Head of caudate nucleus (tissue), 42 donors: ENCODE measurements at regions not wholly inside any gene's neighbourhood (a gene's known extent, or its start where the extent isn't known, plus 50 kb on each side); places are given as distances from the start of the nearest gene placed in this dataset.

Experiments used
- DNase-seq, 42 donors: peaks; one replicate each; pipeline versions ENCODE4 v3.0.0 to v3.0.0-alpha.2; 2020 to 2021; ENCODE audit warnings: mixed read lengths in 7 of 42
- intact Hi-C: fragments of 100-400 bp; cut with DNase I; formaldehyde crosslinking; loops from one replicate; pipeline ENCODE4 v1.15.0; 2022

DNA sequence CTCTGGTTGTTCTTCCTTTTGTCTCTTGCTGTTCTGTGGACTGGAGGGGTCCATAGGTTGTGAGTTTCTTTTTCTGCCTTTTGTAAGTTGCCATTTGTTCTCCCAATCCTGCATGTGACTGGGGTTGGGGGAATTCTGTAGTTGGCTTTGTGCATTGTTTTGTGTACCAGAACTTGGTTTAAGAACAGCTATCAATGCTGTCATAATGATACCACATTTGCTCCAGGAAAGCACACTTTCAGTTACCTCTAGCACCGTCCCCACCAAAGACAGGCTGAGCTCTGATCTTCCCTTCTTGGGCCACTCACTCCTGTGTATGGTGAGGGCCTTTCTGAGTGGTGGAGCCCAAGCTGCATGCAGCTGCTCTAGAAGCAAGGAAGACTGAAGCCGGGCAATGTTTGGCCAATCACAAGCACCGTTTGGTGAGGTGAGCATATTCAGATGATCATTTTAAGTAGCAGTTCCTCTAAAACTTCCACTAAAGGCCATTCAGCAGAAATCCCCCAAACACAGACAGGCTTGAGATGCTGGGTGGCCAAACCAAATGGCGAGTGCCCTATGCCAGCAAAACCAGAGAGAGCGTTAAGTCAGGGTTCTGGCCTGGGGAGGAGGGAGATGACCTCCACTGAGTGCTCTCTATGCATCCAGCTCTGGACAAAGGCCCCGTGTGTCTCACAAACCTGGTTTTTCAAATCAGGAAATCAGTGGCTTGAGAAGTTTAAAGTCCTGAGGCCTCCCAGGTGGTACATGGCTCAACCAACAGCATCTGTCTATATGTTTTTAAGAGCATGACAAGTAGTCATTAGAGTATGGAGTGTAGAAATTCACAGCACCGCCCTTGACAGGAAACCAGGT, 120.7 kb upstream of the SPATA13 start:
- intact Hi-C loops = no loop called here
- peak in 10 of 42 donors; percentile 37 to 73 (median 48) for DNase-seq

DNA sequence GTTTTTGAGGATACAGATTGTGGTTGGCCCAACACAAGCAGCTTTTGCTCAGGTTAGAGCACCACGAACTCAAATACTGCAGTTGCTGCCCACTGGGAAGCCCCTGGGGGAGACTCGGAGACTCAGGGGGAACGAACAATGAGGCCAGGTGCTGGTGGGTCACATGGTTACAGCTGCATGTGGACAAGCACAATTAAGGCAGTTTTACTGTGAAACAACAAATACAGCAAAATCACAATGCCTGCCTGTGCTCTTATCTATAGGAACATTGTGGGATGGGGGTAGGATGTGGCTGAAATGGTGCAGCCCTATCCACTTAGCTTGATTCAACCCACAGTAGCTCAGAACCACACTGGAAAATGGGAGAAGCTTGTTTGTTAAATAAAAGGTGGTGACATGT, 119.7 kb upstream of the SPATA13 start:
- intact Hi-C loops = no loop called here
- peak in 6 of 42 donors; percentile 29 to 59 (median 45) for DNase-seq

DNA sequence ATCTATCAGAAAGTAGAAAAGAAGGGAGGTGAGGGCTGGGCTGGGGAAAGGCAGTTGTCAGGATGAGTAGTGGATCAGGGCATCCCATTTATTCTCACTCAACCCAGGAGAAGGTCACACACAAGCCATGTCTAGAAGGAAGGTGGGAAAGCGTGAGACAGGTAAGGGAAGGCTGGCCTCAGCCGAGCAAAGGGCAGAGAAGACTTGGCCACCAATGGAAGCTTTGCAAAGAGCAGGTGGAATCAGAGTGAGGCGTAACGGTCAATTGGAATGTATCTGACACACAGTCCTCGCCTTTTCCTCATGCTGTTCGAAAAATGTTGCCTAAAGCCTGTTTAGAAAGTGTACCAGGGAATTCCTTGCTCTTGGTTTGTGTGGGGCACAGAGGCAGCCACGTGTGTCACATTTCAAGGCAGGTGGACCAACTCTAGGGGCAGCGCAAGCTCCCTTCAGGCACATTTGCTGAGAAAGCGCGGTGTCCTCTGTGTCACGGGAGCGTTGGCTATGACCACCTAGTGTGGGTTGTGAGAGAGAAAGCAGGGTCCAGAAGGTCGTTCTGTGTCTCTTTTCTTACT, 118.8 kb upstream of the SPATA13 start:
- DNase-seq = peak in 2 of 42 donors; percentile 1 to 35
- intact Hi-C loops = no loop called here

DNA sequence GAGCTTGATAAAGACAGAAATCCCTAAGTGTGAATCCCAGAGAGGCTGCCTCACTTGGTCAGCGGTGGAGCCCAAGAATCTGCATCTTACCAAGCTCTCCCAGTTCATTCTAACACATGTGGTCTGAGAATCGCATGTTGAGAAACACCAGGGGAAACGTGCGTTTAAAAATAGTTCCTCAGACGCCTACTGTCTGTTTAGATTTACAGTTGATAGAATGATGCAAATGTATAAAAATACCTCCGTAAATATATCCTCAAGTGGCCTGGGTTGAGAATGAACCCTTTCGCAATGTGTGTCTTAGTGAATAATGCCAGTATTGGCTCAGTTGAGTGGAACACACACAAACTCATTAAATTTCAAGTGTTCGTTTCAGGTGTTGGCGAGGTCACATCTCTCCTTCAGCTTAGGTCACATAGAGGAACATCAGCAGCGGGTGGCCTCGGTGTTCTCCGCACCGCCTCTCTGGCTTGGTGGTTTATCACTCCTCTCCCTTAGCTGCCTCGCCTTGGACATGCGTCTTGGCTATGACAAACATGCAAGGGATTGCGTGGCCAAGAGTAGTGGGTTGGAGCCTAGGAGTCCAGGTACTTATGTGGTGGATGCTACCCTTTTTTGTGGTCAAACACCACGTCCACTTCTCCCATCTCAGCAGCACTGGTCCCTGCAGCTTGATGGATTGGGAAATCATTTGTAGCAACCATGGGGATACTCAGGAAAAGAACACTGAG, 117.6 kb upstream of the SPATA13 start:
- intact Hi-C loops = no loop called here
- peak in 1 of 42 donors; percentile 37 for DNase-seq

DNA sequence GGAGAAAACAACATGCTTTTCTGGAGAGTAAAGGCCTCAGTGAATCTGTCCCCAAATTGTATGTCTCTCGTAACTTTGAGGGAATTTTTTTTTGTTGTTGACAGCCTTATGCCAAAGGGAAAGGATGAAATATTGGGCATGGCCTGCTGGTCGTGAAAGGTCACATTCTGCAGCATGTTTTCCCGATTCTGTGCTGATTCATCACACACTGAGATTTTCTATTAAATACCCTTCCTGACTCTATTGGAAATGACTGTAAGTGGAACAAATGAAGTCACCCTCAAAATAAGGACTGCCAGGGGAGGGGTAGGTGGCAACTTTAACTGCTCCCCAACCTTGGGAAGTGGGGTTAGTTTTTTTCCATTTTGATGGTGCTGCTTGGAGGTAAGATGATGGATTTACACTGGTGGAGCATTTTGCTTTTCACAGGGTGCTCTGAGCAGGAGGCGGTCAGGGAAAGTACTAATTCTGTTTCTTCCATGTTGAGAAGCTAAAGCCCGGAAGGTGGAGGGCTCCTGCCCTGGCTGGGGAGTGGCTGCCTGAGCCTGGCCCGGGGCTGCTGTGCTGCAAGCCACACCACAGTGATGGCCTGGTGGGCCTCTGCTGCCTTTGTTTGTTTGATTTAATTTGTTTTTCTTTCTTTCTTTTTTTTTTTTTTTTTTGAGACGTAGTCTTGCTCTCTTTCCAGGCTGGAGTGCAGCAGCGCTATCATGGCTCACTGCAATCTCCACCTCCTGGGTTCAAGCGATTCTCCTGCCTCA, 116.8 kb upstream of the SPATA13 start:
- intact Hi-C loops = no loop called here
- peak in 1 of 42 donors; percentile 41 for DNase-seq

DNA sequence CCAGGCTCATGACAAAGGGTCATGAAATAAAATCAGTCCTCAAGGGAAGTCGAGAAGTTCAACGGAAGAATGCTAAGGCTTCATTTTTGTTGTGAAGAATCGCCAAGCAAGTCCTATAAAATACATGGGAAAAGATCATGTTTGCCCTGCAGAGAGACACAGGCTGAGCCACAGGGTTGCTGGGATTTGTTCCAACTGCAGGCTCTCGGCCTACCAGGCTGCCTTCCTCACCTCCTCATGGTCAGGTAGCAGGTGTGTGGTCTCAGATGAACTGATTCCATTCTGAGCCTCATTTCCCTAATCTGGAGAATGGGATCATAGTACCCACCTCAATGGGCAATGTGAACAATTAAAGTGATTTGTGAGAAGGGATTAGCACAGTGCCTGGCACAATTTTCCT, 114.9 kb upstream of the SPATA13 start:
- peak in 1 of 42 donors; percentile 37 for DNase-seq
- intact Hi-C loops = no loop called here

DNA sequence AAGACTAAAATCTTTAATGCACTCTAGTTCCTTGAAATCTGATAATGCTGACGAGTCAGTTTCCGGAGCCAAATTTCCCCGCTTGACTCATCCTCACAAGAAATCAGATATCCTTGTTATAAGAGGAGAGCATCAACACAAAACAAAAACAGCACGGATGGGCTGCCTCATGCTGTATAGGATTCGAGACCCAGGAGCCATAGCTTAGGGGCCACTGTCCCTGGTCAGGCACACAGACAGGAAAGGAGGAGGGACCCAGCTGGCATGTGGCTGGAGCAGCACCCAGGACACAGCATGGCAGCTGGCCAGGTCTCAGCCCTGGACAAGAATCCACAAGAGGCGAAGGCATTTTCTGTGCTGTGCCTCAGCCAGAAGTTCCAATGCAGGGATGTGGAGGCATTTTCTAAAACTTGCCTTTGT, 110.2 kb upstream of the SPATA13 start:
- peak in 41 of 42 donors; percentile 55 to 91 (median 77) for DNase-seq

DNA sequence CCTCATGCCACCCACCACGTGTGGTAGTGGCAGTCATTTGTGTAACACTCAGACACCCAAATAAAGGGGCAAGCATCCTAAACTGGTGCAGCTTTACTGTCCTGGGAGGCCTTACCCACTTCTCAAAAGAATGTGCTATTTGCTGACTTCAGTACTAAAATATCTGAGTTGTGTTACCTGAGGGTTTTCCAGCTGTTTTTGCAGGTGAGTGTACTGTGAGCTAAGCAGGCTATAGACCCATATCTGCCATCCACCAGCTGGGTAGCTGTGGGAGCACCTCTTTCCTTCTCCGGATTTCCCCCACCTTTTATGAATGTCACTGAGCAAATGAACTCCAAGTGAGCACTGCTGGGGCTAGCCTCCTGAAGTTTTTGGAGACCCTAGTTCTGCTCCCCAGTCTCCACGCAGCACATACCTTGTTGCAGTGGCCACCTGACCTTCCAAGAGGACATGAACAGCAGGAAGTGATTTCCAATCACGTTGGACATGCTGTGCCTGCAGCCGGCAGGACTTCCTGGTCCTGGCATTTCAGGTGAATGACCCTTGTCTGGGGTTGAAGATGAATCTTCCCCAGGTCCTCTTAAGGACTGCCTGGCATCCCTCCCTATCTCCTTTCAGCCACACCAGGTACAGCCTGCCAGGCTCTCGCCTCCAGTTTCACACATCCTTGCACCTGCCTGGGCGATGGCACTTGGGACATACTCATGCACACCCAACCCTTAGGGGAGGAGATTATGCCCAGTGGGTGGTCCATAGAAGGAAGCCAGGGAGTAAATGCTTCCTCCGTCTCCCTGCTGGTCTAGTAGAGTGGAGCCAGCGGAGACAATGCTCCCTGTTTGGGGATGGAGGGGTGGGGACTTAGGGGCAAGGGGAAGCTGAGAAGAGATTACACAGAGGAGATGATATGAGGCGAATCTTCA, 109.5 kb upstream of the SPATA13 start:
- no peak for DNase-seq
- intact Hi-C loops = no loop called here

More for the DNA sequence above, 110.2 kb upstream of the SPATA13 start:
- intact Hi-C loops = no loop called here

DNA sequence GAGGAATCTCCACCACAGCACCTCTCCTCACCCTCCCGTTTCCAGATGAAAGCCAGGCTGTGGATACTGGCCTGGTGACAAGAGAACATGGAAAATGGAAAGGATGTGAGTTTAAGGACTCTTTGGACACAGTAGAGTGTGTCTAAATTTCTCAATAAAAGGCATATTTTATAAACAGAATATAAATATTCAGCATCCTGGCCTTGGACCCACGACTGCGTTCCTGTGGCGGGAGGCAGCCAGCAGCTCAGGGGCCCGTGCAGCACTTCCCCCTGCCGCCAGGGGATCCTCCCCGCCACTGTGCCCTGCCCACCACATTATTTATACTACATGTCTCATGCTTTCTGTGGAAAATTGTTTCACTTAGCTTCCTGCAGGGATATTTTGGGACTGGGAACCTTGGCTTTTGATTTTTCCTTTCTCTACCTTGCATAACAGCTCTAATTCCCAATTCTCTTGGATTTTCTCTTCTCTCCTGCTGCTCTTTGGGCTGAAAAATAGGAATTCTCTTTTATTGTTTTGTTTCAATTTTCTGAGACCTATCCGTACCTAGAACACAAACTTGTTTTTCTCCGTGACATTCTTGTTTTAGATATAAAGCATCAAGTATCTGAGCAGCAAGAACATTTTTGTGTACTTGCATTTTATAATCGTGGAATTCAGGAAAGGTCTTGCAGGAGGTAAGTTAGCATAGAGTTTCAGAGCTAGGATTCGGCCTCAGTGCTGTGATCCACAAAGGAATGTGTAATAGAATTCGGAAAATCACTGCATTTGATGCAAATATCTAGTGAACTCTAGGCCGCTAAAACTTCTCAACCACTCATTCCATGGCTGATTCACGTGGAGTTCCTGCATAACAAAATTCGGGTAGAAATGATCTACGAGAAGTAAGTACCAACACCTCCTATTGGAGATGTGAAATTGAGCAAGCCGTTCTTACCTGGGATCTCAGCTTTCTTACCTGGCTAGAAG, 107.7 kb upstream of the SPATA13 start:
- intact Hi-C loops = no loop called here
- peak in 3 of 42 donors; percentile 46 to 68 (median 47) for DNase-seq

DNA sequence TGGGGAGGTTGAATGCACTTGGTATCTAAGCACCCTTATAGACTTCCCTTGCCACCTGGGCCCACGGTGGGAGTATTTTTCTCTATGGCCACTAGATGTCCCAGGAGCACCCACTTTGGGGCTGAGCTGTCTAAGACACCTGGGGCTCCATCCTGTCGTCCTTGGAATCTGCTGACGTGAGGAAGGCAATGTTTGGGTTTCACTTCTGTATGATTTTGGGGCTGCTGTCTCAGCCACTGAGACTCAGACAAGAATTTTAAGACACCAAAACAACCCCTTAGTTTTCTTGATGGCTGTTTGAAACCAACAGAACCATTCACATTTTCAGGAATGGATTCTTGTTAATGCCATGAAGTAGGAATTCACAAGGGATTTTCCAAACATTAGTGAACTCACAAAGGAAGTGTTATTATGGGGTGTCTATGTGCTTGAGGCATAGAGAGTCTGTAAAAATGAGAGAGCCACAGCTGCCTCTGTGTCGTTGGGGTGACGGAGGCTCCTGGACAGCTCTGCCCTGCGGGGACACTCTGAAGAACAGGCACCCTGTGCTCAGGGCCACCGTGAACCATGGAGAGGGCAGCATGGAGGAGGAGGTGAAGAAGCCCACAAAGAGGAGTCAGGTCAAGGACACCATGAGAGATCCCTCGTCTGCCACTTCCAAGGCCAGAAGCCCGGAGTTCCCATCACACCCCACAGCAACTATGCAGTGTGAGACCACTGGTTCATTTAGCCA, 106.8 kb upstream of the SPATA13 start:
- peak; percentile 44 to 91 (median 78) for DNase-seq
- intact Hi-C loops = no loop called here

DNA sequence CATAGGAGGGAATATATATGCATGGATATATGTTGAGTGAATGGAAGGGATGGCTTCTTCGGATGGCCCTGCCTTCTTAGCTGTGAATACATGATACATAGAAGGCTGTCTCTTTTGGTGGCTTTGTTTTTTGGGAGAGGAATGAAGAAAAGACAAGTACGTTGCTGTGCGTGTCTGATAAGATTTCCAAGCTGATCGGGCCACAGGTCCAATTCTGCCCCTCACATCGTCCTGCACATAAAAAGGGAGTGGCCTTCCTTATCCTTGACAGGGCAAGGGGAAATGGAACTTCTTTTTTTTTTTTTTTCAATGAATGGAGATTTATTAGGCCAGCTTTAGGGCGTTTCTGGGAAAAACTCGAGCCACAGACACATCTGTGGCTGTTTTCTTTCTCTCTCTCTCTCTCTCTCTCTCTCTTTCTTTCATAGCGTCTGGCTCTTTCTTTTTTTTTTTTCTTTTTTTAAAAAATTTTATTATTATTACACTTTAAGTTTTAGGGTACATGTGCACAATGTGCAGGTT, 103.8 kb upstream of the SPATA13 start:
- no peak for DNase-seq
- intact Hi-C loops = loop anchor here (5.0 kb wide), 1 partner anchor 161 kb away; no protein-coding TSS in a partner anchor

DNA sequence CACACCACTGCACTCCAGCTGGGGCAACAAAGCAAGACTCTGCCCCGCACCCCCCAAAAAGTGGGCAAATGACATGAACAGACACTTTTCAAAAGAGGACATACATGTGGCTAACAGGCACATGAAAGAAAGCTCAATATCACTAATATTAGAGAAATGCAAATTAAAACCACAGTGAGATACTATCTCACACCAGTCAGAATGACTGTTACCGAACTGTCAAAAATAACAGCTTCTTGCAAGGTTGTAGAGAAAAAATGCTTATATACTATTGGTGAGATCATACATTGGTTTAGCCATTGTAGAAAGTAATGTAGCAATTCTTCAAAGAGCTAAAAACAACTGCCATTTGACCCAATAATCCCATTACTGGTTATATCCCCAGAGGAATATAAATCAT, 99.5 kb upstream of the SPATA13 start:
- no peak for DNase-seq
- intact Hi-C loops = loop anchor here (10.0 kb wide), 1 partner anchor 104 kb away; the partner anchor contains the start of gene SPATA13

DNA sequence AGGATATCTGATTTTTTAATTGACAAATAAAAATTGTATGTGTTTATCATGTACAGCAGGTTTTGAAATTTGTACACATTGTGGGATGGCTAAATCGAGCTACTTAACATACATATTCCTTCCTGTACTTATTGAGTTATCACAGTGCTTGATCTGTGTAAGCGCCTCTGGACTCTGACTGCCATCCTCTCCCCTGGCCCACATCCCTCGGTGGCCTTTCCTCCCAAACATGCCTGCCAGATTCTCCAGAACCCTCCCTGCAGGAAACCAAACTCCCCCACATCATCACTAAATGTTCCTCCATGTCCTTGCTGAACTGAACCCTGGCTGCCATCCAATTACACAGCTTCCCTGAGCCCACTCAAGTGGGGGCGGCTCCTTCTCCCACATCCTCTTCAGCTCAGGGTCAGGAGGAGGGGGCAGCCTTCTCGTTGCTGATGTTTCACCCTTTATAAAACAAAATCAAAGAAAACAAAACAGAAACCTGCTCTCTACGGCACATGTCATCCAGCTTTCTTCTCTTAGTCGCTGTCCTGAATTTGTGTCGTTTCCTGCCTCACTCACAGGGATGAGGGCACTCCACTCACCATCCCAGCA, 97.1 kb upstream of the SPATA13 start:
- intact Hi-C loops = loop anchor here (10.0 kb wide), 1 partner anchor 101 kb away; the partner anchor contains the start of gene SPATA13
- DNase-seq = peak in 26 of 42 donors; percentile 41 to 88 (median 63)

DNA sequence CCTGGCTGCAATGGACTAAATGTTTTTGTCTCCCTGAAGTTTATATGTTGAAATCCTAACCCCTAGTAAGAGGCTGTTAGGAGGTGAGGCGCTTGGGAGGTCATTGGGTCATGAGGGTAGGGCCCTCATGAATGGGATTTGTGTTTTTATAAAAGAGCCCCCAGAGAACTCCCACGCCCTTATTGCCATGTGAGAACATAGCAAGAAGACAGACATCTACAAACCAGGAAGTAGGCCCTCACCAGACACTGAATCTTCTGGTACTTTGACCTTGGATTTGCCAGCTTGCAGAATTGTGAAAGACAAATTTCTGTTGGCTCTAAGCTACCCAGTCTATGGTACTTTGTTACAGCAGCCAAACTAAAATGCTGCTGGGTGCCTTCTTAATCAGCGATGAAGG, 96.1 kb upstream of the SPATA13 start:
- DNase-seq = peak in 1 of 42 donors; percentile 23
- intact Hi-C loops = loop anchor here (10.0 kb wide), 1 partner anchor 100 kb away; the partner anchor contains the start of gene SPATA13

DNA sequence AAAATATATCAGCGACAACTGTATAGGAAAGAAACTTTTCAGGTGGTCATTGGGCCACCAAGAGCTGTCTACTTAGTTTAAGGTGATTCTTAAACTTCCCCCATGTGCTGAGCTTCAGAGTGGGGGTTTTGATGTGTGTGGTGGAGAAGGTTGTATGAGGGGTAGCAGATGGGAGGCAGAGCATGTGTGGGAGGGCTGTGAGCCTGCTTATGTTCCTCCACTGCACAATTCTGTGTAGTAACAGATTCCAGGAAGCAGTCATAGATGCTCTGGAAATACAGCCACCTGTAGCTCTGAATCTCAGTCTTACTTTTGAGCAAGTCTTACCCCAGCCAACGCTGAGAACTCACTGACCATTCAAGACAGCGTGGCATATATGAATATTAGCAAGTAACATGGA, 95.3 kb upstream of the SPATA13 start:
- intact Hi-C loops = loop anchor here (10.0 kb wide), 1 partner anchor 100 kb away; the partner anchor contains the start of gene SPATA13
- DNase-seq = peak in 1 of 42 donors; percentile 8
